A549 (cell line): ENCODE measurements at regions not wholly inside any gene's neighbourhood (a gene's known extent, or its start where the extent isn't known, plus 50 kb on each side); places are given as distances from the start of the nearest gene placed in this dataset.

Experiments used
- ATAC-seq, 2 experiments: fragments of 200-7000 bp in 1 of 2; fragments of >200 bp in 1 of 2; cut with Nextera tagmentation in 1 of 2; cut with Tn5 transposase in 1 of 2; 3 replicates each; pipeline versions ENCODE4 v1.8.0 to v1.9.1; 2018 to 2020; ENCODE audit warnings: mild to moderate bottlenecking in 1 of 2, moderate library complexity in 1 of 2
- CTCF ChIA-PET: fragments of 300-600 bp; sonication (Branson Sonifier 250); formaldehyde crosslinking; extraction: SDS; loops from one replicate; lab custom pipeline; 2021; ENCODE audit warnings: antibody characterized with exemption, inconsistent platforms; lab: Yijun Ruan, JAX
- POLR2A ChIA-PET: fragments of 350-600 bp; formaldehyde crosslinking; extraction: SDS; loops from one replicate; lab custom pipeline; 2021; ENCODE audit warnings: antibody characterized with exemption, inconsistent platforms; lab: Yijun Ruan, JAX
- DNase-seq, 2 experiments: peaks; one replicate each; pipeline versions ENCODE4 v3.0.0 to v3.0.0-alpha.2; 2011 to 2016; ENCODE audit warnings: low read depth in 1 of 2, low spot score in 1 of 2
- FAIRE-seq: peaks from 2 replicates; lab custom pipeline; 2011; peaks lifted over from hg19 to GRCh38; lab: Jason Lieb, UNC
- H3K27ac ChIP-seq, 2 experiments: fragments of >200 bp; sonication (Bioruptor Twin); formaldehyde crosslinking; 3 replicates each; pipeline ENCODE4 v1.5.1; 2016 to 2017
- H3K4me1 ChIP-seq: fragments of >200 bp; sonication (Bioruptor Twin); formaldehyde crosslinking; 3 replicates; pipeline ENCODE4 v1.6.1; 2016
- H3K4me2 ChIP-seq: fragments of >200 bp; sonication (Bioruptor Twin); formaldehyde crosslinking; 3 replicates; pipeline ENCODE4 v1.6.1; 2016
- H3K4me3 ChIP-seq: fragments of >200 bp; sonication (Bioruptor Twin); formaldehyde crosslinking; 3 replicates; pipeline ENCODE4 v1.5.1; 2016
- H3K9me3 ChIP-seq: fragments of >200 bp; sonication (Bioruptor Twin); formaldehyde crosslinking; 3 replicates; pipeline ENCODE4 v1.6.1; 2016
- CEBPB ChIP-seq, 2 experiments: fragments of >200 bp in 1 of 2; sonication (Bioruptor Twin) in 1 of 2; formaldehyde crosslinking in 1 of 2; IDR thresholded peaks; 2 replicates each; pipeline ENCODE4 v1.6.1; 2012 to 2016
- EHF ChIP-seq: fragments of 250-450 bp; sonication (Bioruptor Pico); IDR thresholded peaks from 2 replicates; pipeline ENCODE4 v1.5.0; 2020; ENCODE audit warnings: mild to moderate bottlenecking
- EP300 ChIP-seq, 2 experiments: fragments of >200 bp; sonication (Bioruptor Twin); formaldehyde crosslinking; IDR thresholded peaks; 2 replicates in 1 of 2; 3 replicates in 1 of 2; pipeline ENCODE4 v1.6.1; 2016 to 2017
- FOSL2 ChIP-seq, 2 experiments: fragments of 450-650 bp in 1 of 2; fragments of >200 bp in 1 of 2; sonication (Bioruptor Twin) in 1 of 2; formaldehyde crosslinking; IDR thresholded peaks; 2 replicates each; pipeline versions ENCODE4 v1.5.0 to v1.6.1; 2016 to 2020; ENCODE audit warnings: mild to moderate bottlenecking in 1 of 2, moderate library complexity in 1 of 2
- HEYL ChIP-seq: fragments of 250-450 bp; sonication (Bioruptor Pico); IDR thresholded peaks from 2 replicates; pipeline ENCODE4 v1.8.0; 2021; ENCODE audit warnings: mild to moderate bottlenecking, moderate library complexity
- MAFK ChIP-seq: fragments of 450-650 bp; IDR thresholded peaks from 2 replicates; pipeline ENCODE4 v1.6.1; 2014; ENCODE audit not compliant: partially characterized antibody
- MAZ ChIP-seq: fragments of 150-350 bp; IDR thresholded peaks from 2 replicates; pipeline ENCODE4 v1.6.1; 2014; ENCODE audit warnings: antibody characterized with exemption, low read depth, low read length, borderline replicate concordance
- MYC ChIP-seq: IDR thresholded peaks from 2 replicates; pipeline ENCODE4 v1.6.1; 2012; ENCODE audit warnings: mild to moderate bottlenecking, inconsistent platforms, low read length, improper control_type of control experiment, borderline replicate concordance
- NFE2L2 ChIP-seq: fragments of 150-350 bp; conservative IDR thresholded peaks from 2 replicates; pipeline ENCODE4 v1.6.1; 2014; ENCODE audit warnings: low read length
- RCOR1 ChIP-seq: fragments of 150-350 bp; IDR thresholded peaks from 2 replicates; pipeline ENCODE4 v1.6.1; 2014; ENCODE audit warnings: antibody characterized with exemption, low read length, low read depth
- RFX5 ChIP-seq: fragments of 450-650 bp; IDR thresholded peaks from 2 replicates; pipeline ENCODE4 v1.7.1; 2014; ENCODE audit warnings: antibody characterized with exemption, mild to moderate bottlenecking, moderate library complexity
- SMC3 ChIP-seq: fragments of >200 bp; sonication (Bioruptor Twin); formaldehyde crosslinking; IDR thresholded peaks from 3 replicates; pipeline ENCODE4 v1.6.1; 2018; ENCODE audit warnings: inconsistent platforms
- SREBF2 ChIP-seq: fragments of 450-650 bp; IDR thresholded peaks from 2 replicates; pipeline ENCODE4 v1.6.1; 2014; ENCODE audit warnings: mild to moderate bottlenecking, moderate library complexity
- ZNF302 ChIP-seq: fragments of 250-450 bp; sonication (Bioruptor Pico); IDR thresholded peaks from 2 replicates; pipeline ENCODE4 v1.9.0; 2021; ENCODE audit warnings: inconsistent platforms, mild to moderate bottlenecking, moderate library complexity
- WGBS: methylation state at CpG from one replicate; pipeline ENCODE4 v1.1.6; 2017; ENCODE audit errors: missing lambda C conversion rate; 5-methylcytosine and 5-hydroxymethylcytosine counted together
- TF ChIP-seq, protein P1 (sequence below): IDR thresholded peaks from 2 replicates; pipeline ENCODE4 v1.6.1; 2012
- TF ChIP-seq, protein P2 (sequence below): fragments of 200-600 bp; sonication (generic); IDR thresholded peaks from 2 replicates; pipeline ENCODE4 v1.6.1; 2016; ENCODE audit warnings: antibody characterized with exemption, mild to moderate bottlenecking, moderate library complexity
- TF ChIP-seq, protein P3 (sequence below): fragments of >200 bp; sonication (Bioruptor Twin); formaldehyde crosslinking; IDR thresholded peaks from 3 replicates; pipeline ENCODE4 v1.6.1; 2016
- TF ChIP-seq, protein P4 (sequence below): IDR thresholded peaks from 2 replicates; pipeline ENCODE4 v1.6.1; 2012; ENCODE audit warnings: low read depth, borderline replicate concordance
- TF ChIP-seq, protein P5 (sequence below): fragments of >200 bp; sonication (Bioruptor Twin); formaldehyde crosslinking; IDR thresholded peaks from 3 replicates; pipeline ENCODE4 v1.5.1; 2016

DNA sequence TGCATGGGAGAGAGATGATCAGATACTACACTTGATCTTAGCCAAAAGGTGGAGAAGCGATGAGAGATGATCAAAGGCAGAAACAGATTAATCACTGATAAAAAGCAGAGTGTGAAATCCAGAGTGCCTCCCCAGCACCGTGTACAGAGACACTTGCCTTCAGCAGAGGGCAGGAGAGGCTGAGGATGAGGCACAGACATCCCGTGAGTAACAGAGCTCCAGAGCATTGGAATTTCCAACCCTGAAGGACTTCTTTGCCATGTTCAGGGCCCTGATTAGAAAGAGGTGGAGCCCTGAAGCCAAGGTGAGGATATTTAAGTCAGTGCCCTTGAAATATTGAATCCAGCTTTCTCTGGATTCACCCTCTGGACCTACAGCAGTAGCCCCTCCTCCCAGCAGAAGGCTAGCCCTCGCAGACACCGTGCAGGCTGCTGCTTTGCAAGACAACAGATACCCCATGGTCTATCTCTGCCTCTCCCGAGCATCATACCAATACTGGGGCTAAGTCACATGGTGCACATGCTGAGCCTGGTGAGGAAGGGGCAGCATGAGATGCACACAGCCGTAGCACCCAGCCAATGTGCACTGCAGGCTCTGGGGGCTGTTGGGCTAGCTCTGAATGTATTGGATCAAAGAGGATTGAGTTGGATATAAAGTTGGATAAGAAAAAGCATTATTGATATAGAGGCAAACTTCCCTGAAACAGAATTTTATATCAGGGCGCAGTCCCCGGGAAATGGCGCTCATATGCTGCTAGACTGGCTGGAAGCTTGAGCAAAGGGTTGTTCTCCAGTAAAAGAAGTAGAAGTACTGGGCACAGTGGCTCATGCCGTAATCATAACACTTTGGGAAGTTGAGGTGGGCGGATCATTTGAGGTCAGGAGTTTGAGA, 200.3 kb upstream of the B3GAT1 start:
- Histone ChIP-seq H3K4me2 (no peak overlapping the region), H3K9me3 (no peaks in the 10 kb centered on the region), H3K4me3 (no peak overlapping the region), H3K27ac (no peak overlapping the region), H3K4me1 (no peaks in the 10 kb centered on the region)
- ChIA-PET POLR2A (no interaction called here), CTCF (no interaction called here)
- FAIRE-seq (no peak), DNase-seq (no peak), ATAC-seq (no peak)
- no peak for TF ChIP-seq FOSL2 (IDR thresholded peaks at IDR 0.05)
- TF ChIP-seq FOSL2 (CRISPR knock-in tag; IDR thresholded peaks at IDR 0.05): no peak
- TF ChIP-seq ZNF302 (CRISPR knock-in tag): no peak
- no peak for TF ChIP-seq HEYL (CRISPR knock-in tag)
- TF ChIP-seq, protein P1, sequence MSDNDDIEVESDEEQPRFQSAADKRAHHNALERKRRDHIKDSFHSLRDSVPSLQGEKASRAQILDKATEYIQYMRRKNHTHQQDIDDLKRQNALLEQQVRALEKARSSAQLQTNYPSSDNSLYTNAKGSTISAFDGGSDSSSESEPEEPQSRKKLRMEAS: no peak
- TF ChIP-seq, protein P2, sequence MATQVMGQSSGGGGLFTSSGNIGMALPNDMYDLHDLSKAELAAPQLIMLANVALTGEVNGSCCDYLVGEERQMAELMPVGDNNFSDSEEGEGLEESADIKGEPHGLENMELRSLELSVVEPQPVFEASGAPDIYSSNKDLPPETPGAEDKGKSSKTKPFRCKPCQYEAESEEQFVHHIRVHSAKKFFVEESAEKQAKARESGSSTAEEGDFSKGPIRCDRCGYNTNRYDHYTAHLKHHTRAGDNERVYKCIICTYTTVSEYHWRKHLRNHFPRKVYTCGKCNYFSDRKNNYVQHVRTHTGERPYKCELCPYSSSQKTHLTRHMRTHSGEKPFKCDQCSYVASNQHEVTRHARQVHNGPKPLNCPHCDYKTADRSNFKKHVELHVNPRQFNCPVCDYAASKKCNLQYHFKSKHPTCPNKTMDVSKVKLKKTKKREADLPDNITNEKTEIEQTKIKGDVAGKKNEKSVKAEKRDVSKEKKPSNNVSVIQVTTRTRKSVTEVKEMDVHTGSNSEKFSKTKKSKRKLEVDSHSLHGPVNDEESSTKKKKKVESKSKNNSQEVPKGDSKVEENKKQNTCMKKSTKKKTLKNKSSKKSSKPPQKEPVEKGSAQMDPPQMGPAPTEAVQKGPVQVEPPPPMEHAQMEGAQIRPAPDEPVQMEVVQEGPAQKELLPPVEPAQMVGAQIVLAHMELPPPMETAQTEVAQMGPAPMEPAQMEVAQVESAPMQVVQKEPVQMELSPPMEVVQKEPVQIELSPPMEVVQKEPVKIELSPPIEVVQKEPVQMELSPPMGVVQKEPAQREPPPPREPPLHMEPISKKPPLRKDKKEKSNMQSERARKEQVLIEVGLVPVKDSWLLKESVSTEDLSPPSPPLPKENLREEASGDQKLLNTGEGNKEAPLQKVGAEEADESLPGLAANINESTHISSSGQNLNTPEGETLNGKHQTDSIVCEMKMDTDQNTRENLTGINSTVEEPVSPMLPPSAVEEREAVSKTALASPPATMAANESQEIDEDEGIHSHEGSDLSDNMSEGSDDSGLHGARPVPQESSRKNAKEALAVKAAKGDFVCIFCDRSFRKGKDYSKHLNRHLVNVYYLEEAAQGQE: no peak
- TF ChIP-seq CEBPB (IDR thresholded peaks at IDR 0.05): no peak
- WGBS: 6% methylated on average over 9 of the region's 12 CpGs

DNA sequence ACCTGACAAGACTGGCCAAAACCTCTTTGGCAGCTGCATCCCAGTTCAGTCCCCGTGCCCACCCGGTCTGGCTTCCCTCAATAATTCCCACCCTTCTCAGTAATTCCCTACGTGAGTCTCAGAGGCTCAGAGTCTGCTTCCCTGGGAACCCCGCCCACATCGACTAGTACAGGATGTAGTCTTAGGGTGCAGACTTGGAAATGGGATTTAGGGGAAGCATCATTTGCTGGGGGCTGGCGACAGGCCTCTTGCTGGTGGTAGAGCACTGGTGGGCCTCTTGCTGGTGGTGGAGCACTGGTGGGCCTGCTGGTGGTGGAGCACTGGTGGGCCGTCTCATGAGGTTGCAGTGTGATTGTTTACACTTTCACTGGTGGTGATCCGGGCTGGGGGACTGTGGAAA, 199.5 kb upstream of the B3GAT1 start:
- WGBS: 25% methylated on average over 2 of the region's 8 CpGs
- ATAC-seq (no peak), DNase-seq (no peak), FAIRE-seq (no peak)
- TF ChIP-seq CEBPB (IDR thresholded peaks at IDR 0.05) (no peak), MAFK (no peak), EHF (CRISPR knock-in tag) (no peak), NFE2L2 (no peak), RCOR1 (no peak), RFX5 (no peak), MAZ (no peak), SMC3 (no peak), SREBF2 (no peak), HEYL (CRISPR knock-in tag) (no peak), EP300 (IDR thresholded peaks at IDR 0.05) (no peak), MYC (no peak)
- TF ChIP-seq, protein P3, sequence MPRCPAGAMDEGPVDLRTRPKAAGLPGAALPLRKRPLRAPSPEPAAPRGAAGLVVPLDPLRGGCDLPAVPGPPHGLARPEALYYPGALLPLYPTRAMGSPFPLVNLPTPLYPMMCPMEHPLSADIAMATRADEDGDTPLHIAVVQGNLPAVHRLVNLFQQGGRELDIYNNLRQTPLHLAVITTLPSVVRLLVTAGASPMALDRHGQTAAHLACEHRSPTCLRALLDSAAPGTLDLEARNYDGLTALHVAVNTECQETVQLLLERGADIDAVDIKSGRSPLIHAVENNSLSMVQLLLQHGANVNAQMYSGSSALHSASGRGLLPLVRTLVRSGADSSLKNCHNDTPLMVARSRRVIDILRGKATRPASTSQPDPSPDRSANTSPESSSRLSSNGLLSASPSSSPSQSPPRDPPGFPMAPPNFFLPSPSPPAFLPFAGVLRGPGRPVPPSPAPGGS: no peak
- TF ChIP-seq, protein P2: no peak
- TF ChIP-seq, protein P4, sequence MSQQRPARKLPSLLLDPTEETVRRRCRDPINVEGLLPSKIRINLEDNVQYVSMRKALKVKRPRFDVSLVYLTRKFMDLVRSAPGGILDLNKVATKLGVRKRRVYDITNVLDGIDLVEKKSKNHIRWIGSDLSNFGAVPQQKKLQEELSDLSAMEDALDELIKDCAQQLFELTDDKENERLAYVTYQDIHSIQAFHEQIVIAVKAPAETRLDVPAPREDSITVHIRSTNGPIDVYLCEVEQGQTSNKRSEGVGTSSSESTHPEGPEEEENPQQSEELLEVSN: no peak
- TF ChIP-seq, protein P5, sequence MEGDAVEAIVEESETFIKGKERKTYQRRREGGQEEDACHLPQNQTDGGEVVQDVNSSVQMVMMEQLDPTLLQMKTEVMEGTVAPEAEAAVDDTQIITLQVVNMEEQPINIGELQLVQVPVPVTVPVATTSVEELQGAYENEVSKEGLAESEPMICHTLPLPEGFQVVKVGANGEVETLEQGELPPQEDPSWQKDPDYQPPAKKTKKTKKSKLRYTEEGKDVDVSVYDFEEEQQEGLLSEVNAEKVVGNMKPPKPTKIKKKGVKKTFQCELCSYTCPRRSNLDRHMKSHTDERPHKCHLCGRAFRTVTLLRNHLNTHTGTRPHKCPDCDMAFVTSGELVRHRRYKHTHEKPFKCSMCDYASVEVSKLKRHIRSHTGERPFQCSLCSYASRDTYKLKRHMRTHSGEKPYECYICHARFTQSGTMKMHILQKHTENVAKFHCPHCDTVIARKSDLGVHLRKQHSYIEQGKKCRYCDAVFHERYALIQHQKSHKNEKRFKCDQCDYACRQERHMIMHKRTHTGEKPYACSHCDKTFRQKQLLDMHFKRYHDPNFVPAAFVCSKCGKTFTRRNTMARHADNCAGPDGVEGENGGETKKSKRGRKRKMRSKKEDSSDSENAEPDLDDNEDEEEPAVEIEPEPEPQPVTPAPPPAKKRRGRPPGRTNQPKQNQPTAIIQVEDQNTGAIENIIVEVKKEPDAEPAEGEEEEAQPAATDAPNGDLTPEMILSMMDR: no peak
- ChIA-PET CTCF (no interaction called here), POLR2A (no interaction called here)
- H3K4me2 ChIP-seq: no peak overlapping the region
- H3K4me1 ChIP-seq: no peaks in the 10 kb centered on the region
- H3K9me3 ChIP-seq: no peaks in the 10 kb centered on the region
- H3K4me3 ChIP-seq: no peak overlapping the region
- no peak overlapping the region for H3K27ac ChIP-seq
